ENCODE measurements at regions not wholly inside any gene's neighbourhood (a gene's known extent, or its start where the extent isn't known, plus 50 kb on each side); places are given as distances from the start of the nearest gene placed in this dataset.

DNA sequence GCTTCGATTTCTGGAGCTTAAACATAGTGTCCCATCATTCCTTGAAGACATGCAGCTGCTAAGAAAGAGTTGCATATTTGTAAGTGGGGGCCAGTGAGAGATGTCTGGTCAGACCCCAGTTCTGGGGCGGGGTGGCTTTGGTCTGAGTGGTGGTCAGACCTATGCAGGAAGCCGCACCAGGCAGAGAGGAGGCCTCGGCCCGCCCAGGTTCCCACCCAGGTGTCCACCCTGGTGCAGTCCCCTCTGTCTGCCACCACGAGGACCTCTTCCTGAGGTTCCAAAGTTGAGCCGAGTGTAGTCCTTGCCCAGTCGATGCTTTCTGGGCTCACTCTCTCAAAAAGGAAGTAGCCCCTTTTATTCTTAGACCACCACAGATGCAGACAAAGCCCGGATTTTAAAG lies 122.6 kb upstream of the DLG1 start:
- intact Hi-C loops (cut with micrococcal nuclease; ENCODE audit: unreplicated experiment) (no loop called here), in situ Hi-C loops (cut with HindIII; ENCODE audit: low pct_unique_long_range_greater_than_20kb, low sequenced_read_pairs) (no loop called here)
- H3K27ac ChIP-seq (ENCODE audit: low read length) = no peak overlapping the region
- no TSS peak for BruUV-seq (replicated peaks)
- ChIA-PET POLR2A (no interaction called here), CTCF (no interaction called here)
- no peaks in the 10 kb centered on the region for H3K4me1 ChIP-seq (ENCODE audit: control insufficient read depth, insufficient read depth, low read length)
- ATAC-seq = no peak
- H3K27me3 ChIP-seq (ENCODE audit: control insufficient read depth, insufficient read depth, low read length) = peaks cover 6% of the 10 kb centered on the region; the same call in 1 of the 2 replicates
- H3K9me3 ChIP-seq (ENCODE audit: control insufficient read depth, insufficient read depth, low read depth, low read length) = no peaks in the 10 kb centered on the region
- H3K36me3 ChIP-seq (ENCODE audit: control insufficient read depth, insufficient read depth, low read length) = no peaks in the 10 kb centered on the region
- H3K4me3 ChIP-seq (ENCODE audit: low read depth in 2 of 2, low read length in 2 of 2) = no peak overlapping the region
- no peak for TF ChIP-seq SIN3A (IDR thresholded peaks at IDR 0.05; ENCODE audit: borderline replicate concordance, insufficient read depth, low read depth, low read length)
- TF ChIP-seq TCF7L2 (IDR thresholded peaks at IDR 0.05; ENCODE audit: low read depth, low read length) = no peak
- no peak for TF ChIP-seq POLR2AphosphoS5 (IDR thresholded peaks at IDR 0.05; ENCODE audit: low read depth, low read length)
- TF ChIP-seq, protein P1, sequence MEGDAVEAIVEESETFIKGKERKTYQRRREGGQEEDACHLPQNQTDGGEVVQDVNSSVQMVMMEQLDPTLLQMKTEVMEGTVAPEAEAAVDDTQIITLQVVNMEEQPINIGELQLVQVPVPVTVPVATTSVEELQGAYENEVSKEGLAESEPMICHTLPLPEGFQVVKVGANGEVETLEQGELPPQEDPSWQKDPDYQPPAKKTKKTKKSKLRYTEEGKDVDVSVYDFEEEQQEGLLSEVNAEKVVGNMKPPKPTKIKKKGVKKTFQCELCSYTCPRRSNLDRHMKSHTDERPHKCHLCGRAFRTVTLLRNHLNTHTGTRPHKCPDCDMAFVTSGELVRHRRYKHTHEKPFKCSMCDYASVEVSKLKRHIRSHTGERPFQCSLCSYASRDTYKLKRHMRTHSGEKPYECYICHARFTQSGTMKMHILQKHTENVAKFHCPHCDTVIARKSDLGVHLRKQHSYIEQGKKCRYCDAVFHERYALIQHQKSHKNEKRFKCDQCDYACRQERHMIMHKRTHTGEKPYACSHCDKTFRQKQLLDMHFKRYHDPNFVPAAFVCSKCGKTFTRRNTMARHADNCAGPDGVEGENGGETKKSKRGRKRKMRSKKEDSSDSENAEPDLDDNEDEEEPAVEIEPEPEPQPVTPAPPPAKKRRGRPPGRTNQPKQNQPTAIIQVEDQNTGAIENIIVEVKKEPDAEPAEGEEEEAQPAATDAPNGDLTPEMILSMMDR (IDR thresholded peaks at IDR 0.05) = no peak
- no peak for TF ChIP-seq REST (IDR thresholded peaks at IDR 0.05; ENCODE audit: insufficient read depth in 1 of 2, low read depth in 2 of 2, low read length in 1 of 2)
- DNase-seq (ENCODE audit: low read depth, low spot score) = no peak

DNA sequence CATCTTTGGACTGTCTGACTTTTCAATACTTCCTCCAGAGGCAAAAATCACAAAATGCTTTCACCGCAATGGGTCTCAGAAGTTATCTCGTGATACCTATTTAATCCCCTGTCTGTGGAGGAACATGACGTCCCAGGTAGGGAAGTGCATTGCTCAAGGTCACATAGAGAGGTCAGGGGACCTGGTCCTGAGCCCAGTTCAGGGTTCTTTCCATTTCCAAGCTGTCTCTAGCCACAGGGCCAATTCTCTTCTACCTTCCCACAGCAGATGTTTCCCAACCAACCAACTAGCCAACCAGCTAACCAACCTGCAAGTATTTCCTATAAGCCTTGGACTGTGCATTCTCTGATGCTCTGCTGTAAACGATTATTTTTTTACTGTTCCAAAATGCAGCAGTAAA lies 122.2 kb upstream of the DLG1 start:
- ChIA-PET POLR2A (no interaction called here), CTCF (no interaction called here)
- no TSS peak for BruUV-seq (replicated peaks)
- Histone ChIP-seq H3K4me1 (ENCODE audit: control insufficient read depth, insufficient read depth, low read length) (no peaks in the 10 kb centered on the region), H3K4me3 (ENCODE audit: low read depth in 2 of 2, low read length in 2 of 2) (no peak overlapping the region), H3K27ac (ENCODE audit: low read length) (no peak overlapping the region), H3K36me3 (ENCODE audit: control insufficient read depth, insufficient read depth, low read length) (no peaks in the 10 kb centered on the region), H3K27me3 (ENCODE audit: control insufficient read depth, insufficient read depth, low read length) (peaks cover 6% of the 10 kb centered on the region; the same call in 1 of the 2 replicates), H3K9me3 (ENCODE audit: control insufficient read depth, insufficient read depth, low read depth, low read length) (no peaks in the 10 kb centered on the region)
- intact Hi-C loops (cut with micrococcal nuclease; ENCODE audit: unreplicated experiment) (no loop called here), in situ Hi-C loops (cut with HindIII; ENCODE audit: low pct_unique_long_range_greater_than_20kb, low sequenced_read_pairs) (no loop called here)
- DNase-seq (ENCODE audit: low read depth, low spot score) (no peak), ATAC-seq (no peak)
- no peak for TF ChIP-seq SIN3A (IDR thresholded peaks at IDR 0.05; ENCODE audit: borderline replicate concordance, insufficient read depth, low read depth, low read length)

GRCh38 chr3:197420115-197420514 lies 121.7 kb upstream of the DLG1 start:
- H3K36me3 ChIP-seq (ENCODE audit: control insufficient read depth, insufficient read depth, low read length) = no peaks in the 10 kb centered on the region
- peaks cover 6% of the 10 kb centered on the region; the same call in 1 of the 2 replicates for H3K27me3 ChIP-seq (ENCODE audit: control insufficient read depth, insufficient read depth, low read length)
- DNase-seq (ENCODE audit: low read depth, low spot score) = no peak
- BruUV-seq (replicated peaks) = no TSS peak
- ATAC-seq = no peak
- no peaks in the 10 kb centered on the region for H3K9me3 ChIP-seq (ENCODE audit: control insufficient read depth, insufficient read depth, low read depth, low read length)
- no peak overlapping the region for H3K27ac ChIP-seq (ENCODE audit: low read length)
- H3K4me3 ChIP-seq (ENCODE audit: low read depth in 2 of 2, low read length in 2 of 2) = no peak overlapping the region
- H3K4me1 ChIP-seq (ENCODE audit: control insufficient read depth, insufficient read depth, low read length) = no peaks in the 10 kb centered on the region
- in situ Hi-C loops (cut with HindIII; ENCODE audit: low pct_unique_long_range_greater_than_20kb, low sequenced_read_pairs) = no loop called here
- intact Hi-C loops (cut with micrococcal nuclease; ENCODE audit: unreplicated experiment) = no loop called here
- no peak for TF ChIP-seq SIN3A (IDR thresholded peaks at IDR 0.05; ENCODE audit: borderline replicate concordance, insufficient read depth, low read depth, low read length)
- TF ChIP-seq REST (IDR thresholded peaks at IDR 0.05; ENCODE audit: insufficient read depth in 1 of 2, low read depth in 2 of 2, low read length in 1 of 2) = no peak
- TF ChIP-seq TCF7L2 (IDR thresholded peaks at IDR 0.05; ENCODE audit: low read depth, low read length) = no peak
- TF ChIP-seq, protein P1 (IDR thresholded peaks at IDR 0.05) = no peak
- no peak for TF ChIP-seq POLR2AphosphoS5 (IDR thresholded peaks at IDR 0.05; ENCODE audit: low read depth, low read length)
- ChIA-PET POLR2A (no interaction called here), CTCF (no interaction called here)

All from Panc1 (cell line).